MM.1S (cell line): ENCODE measurements at regions not wholly inside any gene's neighbourhood (a gene's known extent, or its start where the extent isn't known, plus 50 kb on each side); places are given as distances from the start of the nearest gene placed in this dataset.

Experiments
- EZH2 ChIP-seq: fragments of 300-600 bp; sonication (generic); optimal IDR thresholded peaks from 2 replicates; pipeline ENCODE3; 2017; ENCODE audit warnings: low read depth, mild to moderate bottlenecking, antibody characterized with exemption, low read length, mixed read lengths
- EZH2phosphoT487 ChIP-seq: fragments of 300-600 bp; sonication (generic); IDR thresholded peaks from 2 replicates; pipeline ENCODE4 v1.6.1; 2018; ENCODE audit warnings: antibody characterized with exemption, low read length
- TF ChIP-seq, protein P1 (sequence below): fragments of 300-600 bp; sonication (generic); IDR thresholded peaks from 2 replicates; pipeline ENCODE4 v1.5.1; 2016; ENCODE audit warnings: antibody characterized with exemption, low read length, mixed read lengths

DNA sequence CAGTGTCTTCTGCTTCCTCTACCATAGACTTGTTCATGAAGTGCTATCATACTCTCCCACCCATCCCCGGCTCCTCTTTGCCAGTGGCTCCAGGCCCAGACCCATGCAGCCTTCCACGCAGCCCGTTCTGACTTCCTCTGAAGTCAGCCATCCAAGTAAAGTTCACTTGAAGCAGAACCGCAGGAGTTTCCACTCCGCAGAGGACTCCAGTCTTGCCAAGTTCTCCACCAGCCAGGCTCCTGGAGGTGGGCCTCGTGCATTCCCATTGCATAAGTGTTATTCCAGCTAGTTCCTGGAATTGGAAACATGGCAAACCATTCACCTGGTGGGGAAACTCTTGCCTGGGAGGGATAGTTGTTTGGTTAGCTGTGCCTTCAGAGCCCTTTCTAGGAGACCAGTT lies 185.1 kb downstream of the PLPP3 start:
- TF ChIP-seq, protein P1, sequence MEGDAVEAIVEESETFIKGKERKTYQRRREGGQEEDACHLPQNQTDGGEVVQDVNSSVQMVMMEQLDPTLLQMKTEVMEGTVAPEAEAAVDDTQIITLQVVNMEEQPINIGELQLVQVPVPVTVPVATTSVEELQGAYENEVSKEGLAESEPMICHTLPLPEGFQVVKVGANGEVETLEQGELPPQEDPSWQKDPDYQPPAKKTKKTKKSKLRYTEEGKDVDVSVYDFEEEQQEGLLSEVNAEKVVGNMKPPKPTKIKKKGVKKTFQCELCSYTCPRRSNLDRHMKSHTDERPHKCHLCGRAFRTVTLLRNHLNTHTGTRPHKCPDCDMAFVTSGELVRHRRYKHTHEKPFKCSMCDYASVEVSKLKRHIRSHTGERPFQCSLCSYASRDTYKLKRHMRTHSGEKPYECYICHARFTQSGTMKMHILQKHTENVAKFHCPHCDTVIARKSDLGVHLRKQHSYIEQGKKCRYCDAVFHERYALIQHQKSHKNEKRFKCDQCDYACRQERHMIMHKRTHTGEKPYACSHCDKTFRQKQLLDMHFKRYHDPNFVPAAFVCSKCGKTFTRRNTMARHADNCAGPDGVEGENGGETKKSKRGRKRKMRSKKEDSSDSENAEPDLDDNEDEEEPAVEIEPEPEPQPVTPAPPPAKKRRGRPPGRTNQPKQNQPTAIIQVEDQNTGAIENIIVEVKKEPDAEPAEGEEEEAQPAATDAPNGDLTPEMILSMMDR: no peak
- no peak for TF ChIP-seq EZH2
- TF ChIP-seq EZH2phosphoT487: no peak
